DND-41 (cell line): ENCODE measurements at regions not wholly inside any gene's neighbourhood (a gene's known extent, or its start where the extent isn't known, plus 50 kb on each side); places are given as distances from the start of the nearest gene placed in this dataset.

Experiments used
- ATAC-seq: fragments of 200-7000 bp; cut with Tn5 transposase; 3 replicates; pipeline ENCODE4 v1.9.1; 2021; ENCODE audit warnings: low read depth; ENCODE audit not compliant: insufficient read depth
- DNase-seq: peaks from one replicate; pipeline ENCODE4 v3.0.0-alpha.2; 2020
- H2AFZ ChIP-seq: 2 replicates; pipeline ENCODE4 v1.6.0; 2012; ENCODE audit warnings: low read depth, low read length
- H3K27ac ChIP-seq: 2 replicates; pipeline ENCODE4 v1.5.1; 2012; ENCODE audit warnings: low read length, inconsistent platforms
- H3K27me3 ChIP-seq: fragments of 200-600 bp; sonication (generic); 2 replicates; pipeline ENCODE4 v1.6.0; 2012; ENCODE audit warnings: low read length, mild to moderate bottlenecking, inconsistent platforms; ENCODE audit not compliant: insufficient read depth, poor library complexity
- H3K36me3 ChIP-seq: 2 replicates; pipeline ENCODE4 v1.5.1; 2012; ENCODE audit warnings: low read length, inconsistent platforms; ENCODE audit not compliant: insufficient read depth
- H3K4me1 ChIP-seq: 2 replicates; pipeline ENCODE4 v1.5.1; 2012; ENCODE audit warnings: mild to moderate bottlenecking, low read length; ENCODE audit not compliant: insufficient read depth
- H3K4me2 ChIP-seq: 2 replicates; pipeline ENCODE4 v1.6.0; 2012; ENCODE audit warnings: mild to moderate bottlenecking, moderate library complexity, low read length, inconsistent platforms; ENCODE audit not compliant: insufficient read depth
- H3K4me3 ChIP-seq, 2 experiments: fragments of 200-600 bp in 1 of 2; shearing (Covaris generic) in 1 of 2; 2 replicates each; pipeline ENCODE4 v1.5.1; 2012 to 2016; ENCODE audit warnings: inconsistent platforms in 2 of 2, low read length in 2 of 2, mild to moderate bottlenecking in 2 of 2, low read depth in 1 of 2, moderate library complexity in 1 of 2
- H3K79me2 ChIP-seq: 2 replicates; pipeline ENCODE4 v1.6.0; 2012; ENCODE audit warnings: low read length, inconsistent platforms; ENCODE audit not compliant: insufficient read depth
- H3K9ac ChIP-seq: 2 replicates; pipeline ENCODE4 v1.6.0; 2012; ENCODE audit warnings: low read depth, mild to moderate bottlenecking, inconsistent platforms, low read length, moderate library complexity
- H3K9me3 ChIP-seq: 2 replicates; pipeline ENCODE4 v1.5.1; 2012; ENCODE audit warnings: low read length, moderate library complexity, mild to moderate bottlenecking, inconsistent platforms; ENCODE audit not compliant: insufficient read depth, severe bottlenecking
- H4K20me1 ChIP-seq: 2 replicates; pipeline ENCODE4 v1.6.0; 2012; ENCODE audit warnings: low read length; ENCODE audit not compliant: insufficient read depth
- CTCF ChIP-seq: IDR thresholded peaks from 2 replicates; pipeline ENCODE4 v1.5.1; 2012; ENCODE audit warnings: borderline replicate concordance, low read length, moderate library complexity, mild to moderate bottlenecking; ENCODE audit not compliant: poor library complexity, severe bottlenecking; ENCODE audit errors: extremely low read depth
- EZH2 ChIP-seq: IDR thresholded peaks from 3 replicates; pipeline ENCODE4 v1.6.1; 2012; ENCODE audit warnings: borderline replicate concordance, low read depth, mild to moderate bottlenecking, moderate library complexity, low read length, inconsistent platforms; ENCODE audit not compliant: severe bottlenecking

DNA sequence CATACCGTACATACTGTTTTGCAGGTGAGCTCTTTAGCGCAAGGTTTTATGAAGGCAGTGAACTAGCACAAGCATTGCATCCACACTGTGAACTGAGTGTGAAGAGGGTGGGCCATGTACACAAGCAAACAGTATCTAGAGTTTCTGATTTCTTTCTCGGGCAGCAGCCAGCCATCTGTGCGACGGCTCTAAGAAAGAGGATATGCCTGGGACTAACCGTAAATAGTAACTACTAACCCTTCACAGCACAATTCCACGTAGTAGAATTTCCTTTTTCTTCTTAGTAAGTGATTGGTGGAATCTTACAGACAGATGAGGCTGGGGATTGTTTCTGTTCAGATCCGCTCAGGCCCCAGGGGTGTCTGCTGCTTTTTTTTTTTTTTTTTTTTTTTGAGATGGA lies 89.0 kb downstream of the DRD1 start:
- H2AFZ ChIP-seq = no peak overlapping the region
- DNase-seq = no peak
- H3K9me3 ChIP-seq = no peaks in the 10 kb centered on the region
- no peaks in the 10 kb centered on the region for H3K79me2 ChIP-seq
- ATAC-seq = no peak
- no peaks in the 10 kb centered on the region for H4K20me1 ChIP-seq
- no peak overlapping the region for H3K4me2 ChIP-seq
- no peak overlapping the region for H3K27ac ChIP-seq
- H3K4me1 ChIP-seq = no peaks in the 10 kb centered on the region
- no peak overlapping the region for H3K9ac ChIP-seq
- no peaks in the 10 kb centered on the region for H3K27me3 ChIP-seq
- H3K36me3 ChIP-seq = no peaks in the 10 kb centered on the region
- H3K4me3 ChIP-seq = no peak overlapping the region
- TF ChIP-seq CTCF = no peak
- TF ChIP-seq EZH2 = no peak

GRCh38 chr5:175353926-175354325 lies 90.1 kb downstream of the DRD1 start:
- Histone ChIP-seq H3K4me1 (no peaks in the 10 kb centered on the region), H3K36me3 (no peaks in the 10 kb centered on the region), H3K4me3 (no peak overlapping the region), H3K79me2 (no peaks in the 10 kb centered on the region), H2AFZ (no peak overlapping the region), H3K9ac (no peak overlapping the region), H4K20me1 (no peaks in the 10 kb centered on the region), H3K4me2 (no peak overlapping the region), H3K27ac (no peak overlapping the region), H3K9me3 (no peaks in the 10 kb centered on the region), H3K27me3 (peaks cover 3% of the 10 kb centered on the region)
- DNase-seq (no peak), ATAC-seq (no peak)
- TF ChIP-seq CTCF = no peak
- TF ChIP-seq EZH2 = no peak

- TF ChIP-seq CTCF = no peak
- no peak for TF ChIP-seq EZH2
- no peak for ATAC-seq
These were observed 91.9 kb downstream of the DRD1 start for GRCh38 chr5:175351897-175352590.

More at GRCh38 chr5:175351897-175352590, 91.9 kb downstream of the DRD1 start:
- H3K4me3 ChIP-seq = no peak overlapping the region
- no peak for DNase-seq
- H3K27ac ChIP-seq = no peak overlapping the region
- H3K27me3 ChIP-seq = peaks cover 3% of the 10 kb centered on the region
- no peaks in the 10 kb centered on the region for H3K36me3 ChIP-seq
- H3K9ac ChIP-seq = no peak overlapping the region
- no peaks in the 10 kb centered on the region for H3K4me1 ChIP-seq
- no peak overlapping the region for H3K4me2 ChIP-seq
- H2AFZ ChIP-seq = no peak overlapping the region
- H4K20me1 ChIP-seq = no peaks in the 10 kb centered on the region
- H3K9me3 ChIP-seq = no peaks in the 10 kb centered on the region
- no peaks in the 10 kb centered on the region for H3K79me2 ChIP-seq
